SK-N-SH treated with all-trans-retinoic acid at 6 μM for 48 hours (cell line): ENCODE measurements at regions not wholly inside any gene's neighbourhood (a gene's known extent, or its start where the extent isn't known, plus 50 kb on each side); places are given as distances from the start of the nearest gene placed in this dataset.

ENCODE experiments used
- ATAC-seq: fragments of 200-7000 bp; cut with Tn5 transposase; 3 replicates; pipeline ENCODE4 v1.9.1; 2020; ENCODE audit warnings: mild to moderate bottlenecking, moderate library complexity
- ARNTL ChIP-seq: fragments of 450-650 bp; formaldehyde crosslinking; IDR thresholded peaks from 2 replicates; pipeline ENCODE4 v1.5.0; 2020; ENCODE audit warnings: low read depth, mild to moderate bottlenecking, moderate library complexity, borderline replicate concordance
- BACH2 ChIP-seq: fragments of 250-450 bp; sonication (Bioruptor Pico); IDR thresholded peaks from 2 replicates; pipeline ENCODE4 v1.9.0; 2021; ENCODE audit warnings: mild to moderate bottlenecking, borderline replicate concordance
- CSDC2 ChIP-seq: fragments of 250-450 bp; sonication (Bioruptor Pico); IDR thresholded peaks from 2 replicates; pipeline ENCODE4 v1.5.0; 2020; ENCODE audit warnings: mild to moderate bottlenecking, moderate library complexity
- ESRRG ChIP-seq: fragments of 250-450 bp; sonication (Bioruptor Pico); IDR thresholded peaks from 2 replicates; pipeline ENCODE4 v1.6.1; 2021; ENCODE audit warnings: mild to moderate bottlenecking
- GLIS3 ChIP-seq: fragments of 250-450 bp; sonication (Bioruptor Pico); IDR thresholded peaks from 2 replicates; pipeline ENCODE4 v1.5.0; 2020; ENCODE audit warnings: mild to moderate bottlenecking, moderate library complexity
- ISL1 ChIP-seq: fragments of 250-450 bp; sonication (Bioruptor Pico); IDR thresholded peaks from 2 replicates; pipeline ENCODE4 v2.1.2; 2022; ENCODE audit warnings: mild to moderate bottlenecking, moderate library complexity
- OSR1 ChIP-seq: fragments of 250-450 bp; sonication (Bioruptor Pico); IDR thresholded peaks from 2 replicates; pipeline ENCODE4 v1.8.0; 2022; ENCODE audit warnings: moderate library complexity, mild to moderate bottlenecking, inconsistent platforms
- PATZ1 ChIP-seq: fragments of 250-450 bp; sonication (Bioruptor Pico); IDR thresholded peaks from 2 replicates; pipeline ENCODE4 v1.8.0; 2020; ENCODE audit warnings: mild to moderate bottlenecking, moderate library complexity, borderline replicate concordance
- POU6F1 ChIP-seq: fragments of 250-450 bp; sonication (Bioruptor Pico); IDR thresholded peaks from 2 replicates; pipeline ENCODE4 v1.8.0; 2021; ENCODE audit warnings: low read depth, mild to moderate bottlenecking, moderate library complexity, borderline replicate concordance
- PPARA ChIP-seq: fragments of 250-450 bp; sonication (Bioruptor Pico); IDR thresholded peaks from 2 replicates; pipeline ENCODE4 v1.5.0; 2020; ENCODE audit warnings: mild to moderate bottlenecking, borderline replicate concordance
- RARB ChIP-seq: fragments of 250-450 bp; sonication (Bioruptor Pico); IDR thresholded peaks from 2 replicates; pipeline ENCODE4 v1.8.0; 2021; ENCODE audit warnings: mild to moderate bottlenecking, moderate library complexity
- SNAI2 ChIP-seq: fragments of 250-450 bp; sonication (Bioruptor Pico); IDR thresholded peaks from 2 replicates; pipeline ENCODE4 v1.5.0; 2020; ENCODE audit warnings: mild to moderate bottlenecking, moderate library complexity
- TOX ChIP-seq: fragments of 250-450 bp; sonication (Bioruptor Pico); IDR thresholded peaks from 2 replicates; pipeline ENCODE4 v1.8.0; 2021; ENCODE audit warnings: mild to moderate bottlenecking, moderate library complexity, borderline replicate concordance
- TSHZ2 ChIP-seq: fragments of 250-450 bp; sonication (Bioruptor Pico); IDR thresholded peaks from 2 replicates; pipeline ENCODE4 v1.5.0; 2020; ENCODE audit warnings: mild to moderate bottlenecking, moderate library complexity
- ZC3H10 ChIP-seq: fragments of 250-450 bp; sonication (Bioruptor Pico); IDR thresholded peaks from 2 replicates; pipeline ENCODE4 v1.5.1; 2021; ENCODE audit warnings: mild to moderate bottlenecking, moderate library complexity
- ZFP3 ChIP-seq: fragments of 250-450 bp; sonication (Bioruptor Pico); IDR thresholded peaks from 2 replicates; pipeline ENCODE4 v1.5.0; 2020; ENCODE audit warnings: mild to moderate bottlenecking, moderate library complexity
- ZNF565 ChIP-seq: fragments of 450-650 bp; formaldehyde crosslinking; conservative IDR thresholded peaks from 2 replicates; pipeline ENCODE4 v1.5.0; 2020; ENCODE audit warnings: low read depth, mild to moderate bottlenecking, moderate library complexity
- ZNF70 ChIP-seq: fragments of 450-650 bp; formaldehyde crosslinking; IDR thresholded peaks from 2 replicates; pipeline ENCODE4 v1.5.0; 2020; ENCODE audit warnings: mild to moderate bottlenecking, moderate library complexity
- ZNF8 ChIP-seq: fragments of 450-650 bp; formaldehyde crosslinking; IDR thresholded peaks from 2 replicates; pipeline ENCODE4 v1.5.0; 2020; ENCODE audit warnings: mild to moderate bottlenecking, moderate library complexity
- TF ChIP-seq, protein P1 (sequence below): fragments of 250-450 bp; sonication (Bioruptor Pico); IDR thresholded peaks from 2 replicates; pipeline ENCODE4 v1.5.1; 2021; ENCODE audit warnings: mild to moderate bottlenecking, moderate library complexity

- TF ChIP-seq, protein P1, sequence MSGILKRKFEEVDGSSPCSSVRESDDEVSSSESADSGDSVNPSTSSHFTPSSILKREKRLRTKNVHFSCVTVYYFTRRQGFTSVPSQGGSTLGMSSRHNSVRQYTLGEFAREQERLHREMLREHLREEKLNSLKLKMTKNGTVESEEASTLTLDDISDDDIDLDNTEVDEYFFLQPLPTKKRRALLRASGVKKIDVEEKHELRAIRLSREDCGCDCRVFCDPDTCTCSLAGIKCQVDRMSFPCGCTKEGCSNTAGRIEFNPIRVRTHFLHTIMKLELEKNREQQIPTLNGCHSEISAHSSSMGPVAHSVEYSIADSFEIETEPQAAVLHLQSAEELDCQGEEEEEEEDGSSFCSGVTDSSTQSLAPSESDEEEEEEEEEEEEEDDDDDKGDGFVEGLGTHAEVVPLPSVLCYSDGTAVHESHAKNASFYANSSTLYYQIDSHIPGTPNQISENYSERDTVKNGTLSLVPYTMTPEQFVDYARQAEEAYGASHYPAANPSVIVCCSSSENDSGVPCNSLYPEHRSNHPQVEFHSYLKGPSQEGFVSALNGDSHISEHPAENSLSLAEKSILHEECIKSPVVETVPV (CRISPR knock-in tag): no peak
- TF ChIP-seq ARNTL (CRISPR knock-in tag): no peak
Observed at GRCh38 chr6:159533016-159533415, 160.0 kb downstream of the SOD2 start (continued).

DNA sequence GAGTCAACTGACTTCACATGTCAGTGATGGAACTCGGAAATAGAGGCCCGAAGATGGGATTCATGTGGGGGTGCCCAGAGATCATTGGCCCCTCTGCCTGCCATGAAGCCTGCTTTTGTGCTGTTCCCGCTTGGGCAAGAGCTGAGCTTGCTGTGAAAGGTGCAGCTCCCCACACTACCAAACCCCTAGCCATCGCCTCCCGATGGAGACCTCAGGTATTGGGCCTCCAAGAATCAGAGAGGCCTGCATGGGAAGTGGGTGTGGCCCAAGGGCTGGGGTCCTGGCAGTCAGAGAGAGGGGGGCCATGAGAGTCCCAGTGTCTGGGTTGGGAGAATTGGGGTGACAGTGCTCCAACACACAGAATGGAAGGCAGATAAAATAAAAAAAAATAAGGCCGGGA is 160.9 kb downstream of the SOD2 start:
- no peak for TF ChIP-seq BACH2 (CRISPR knock-in tag)
- TF ChIP-seq POU6F1 (CRISPR knock-in tag): no peak
- no peak for TF ChIP-seq OSR1 (CRISPR knock-in tag)
- TF ChIP-seq ESRRG: no peak
- TF ChIP-seq, all 23 proteins: peak for 0
- no peak for ATAC-seq

GRCh38 chr6:159529934-159530333 is 163.1 kb downstream of the SOD2 start:
- no peak for TF ChIP-seq RARB (CRISPR knock-in tag)
- TF ChIP-seq, all 23 proteins: peak for 0
- no peak for ATAC-seq

- TF ChIP-seq GLIS3 (CRISPR knock-in tag) (no peak), ZNF565 (CRISPR knock-in tag) (no peak), OSR1 (CRISPR knock-in tag) (no peak), TOX (no peak), ISL1 (CRISPR knock-in tag) (no peak), SNAI2 (CRISPR knock-in tag) (no peak), ESRRG (no peak), ZNF8 (CRISPR knock-in tag) (no peak), CSDC2 (CRISPR knock-in tag) (no peak), PPARA (CRISPR knock-in tag) (no peak), TSHZ2 (no peak), PATZ1 (CRISPR knock-in tag) (no peak), ZNF70 (no peak), ZFP3 (CRISPR knock-in tag) (no peak), POU6F1 (CRISPR knock-in tag) (no peak), BACH2 (CRISPR knock-in tag) (no peak), ZC3H10 (CRISPR knock-in tag) (no peak)
- TF ChIP-seq, protein P1 (CRISPR knock-in tag): no peak
- ATAC-seq: no peak
Observed at GRCh38 chr6:159527351-159527750, 165.7 kb downstream of the SOD2 start.
